ENCODE measurements at regions not wholly inside any gene's neighbourhood (a gene's known extent, or its start where the extent isn't known, plus 50 kb on each side); places are given as distances from the start of the nearest gene placed in this dataset.

- Histone ChIP-seq H3K4me1 (no peaks in the 10 kb centered on the region), H3K36me3 (no peaks in the 10 kb centered on the region), H3K9me3 (no peaks in the 10 kb centered on the region), H3K27ac (no peak overlapping the region), H3K27me3 (no peaks in the 10 kb centered on the region), H3K4me3 (no peak overlapping the region)
- no peak for TF ChIP-seq POLR2AphosphoS5 (IDR thresholded peaks at IDR 0.05)
- no peak for TF ChIP-seq CTCF (IDR thresholded peaks at IDR 0.05)
- no peak for TF ChIP-seq EP300 (IDR thresholded peaks at IDR 0.05)
- TF ChIP-seq POLR2A (IDR thresholded peaks at IDR 0.05), result no peak
- WGBS, 2 donors (ENCODE audit: low coverage in 1 of 2), result 20% methylated on average over 1 of the region's 1 CpG; no CpG with 5 or more reads in 1 of the 2 donors
- ATAC-seq, result no peak
Observed at GRCh38 chr20:52791091-52791490, 181.1 kb upstream of the TSHZ2 start.

GRCh38 chr20:52789716-52790115 lies 182.4 kb upstream of the TSHZ2 start:
- no peak for ATAC-seq
- Histone ChIP-seq H3K27me3 (no peaks in the 10 kb centered on the region), H3K27ac (no peak overlapping the region), H3K4me3 (no peak overlapping the region), H3K4me1 (no peaks in the 10 kb centered on the region), H3K9me3 (no peaks in the 10 kb centered on the region), H3K36me3 (no peaks in the 10 kb centered on the region)
- TF ChIP-seq CTCF (IDR thresholded peaks at IDR 0.05) (no peak), POLR2A (IDR thresholded peaks at IDR 0.05) (no peak), POLR2AphosphoS5 (IDR thresholded peaks at IDR 0.05) (no peak)
- 83% methylated on average over 2 of the region's 2 CpGs; no CpG with 5 or more reads in 1 of the 2 donors for WGBS, 2 donors (ENCODE audit: low coverage in 1 of 2)

GRCh38 chr20:52787962-52788361 lies 184.2 kb upstream of the TSHZ2 start:
- 68% methylated on average over 3 of the region's 3 CpGs for WGBS, 2 donors (ENCODE audit: low coverage in 1 of 2)
- TF ChIP-seq POLR2A (IDR thresholded peaks at IDR 0.05) (no peak), POLR2AphosphoS5 (IDR thresholded peaks at IDR 0.05) (no peak), CTCF (IDR thresholded peaks at IDR 0.05) (no peak)
- H3K9me3 ChIP-seq, result no peaks in the 10 kb centered on the region
- H3K27ac ChIP-seq, result no peak overlapping the region
- ATAC-seq, result no peak
- H3K36me3 ChIP-seq, result no peaks in the 10 kb centered on the region
- H3K4me3 ChIP-seq, result no peak overlapping the region
- H3K27me3 ChIP-seq, result no peaks in the 10 kb centered on the region
- H3K4me1 ChIP-seq, result no peaks in the 10 kb centered on the region

- H3K4me1 ChIP-seq, result no peaks in the 10 kb centered on the region
- WGBS, 2 donors (ENCODE audit: low coverage in 1 of 2), result 64 to 66% methylated on average over 2 to 3 of the region's 3 CpGs
Observed at GRCh38 chr20:52787216-52787615, 184.9 kb upstream of the TSHZ2 start.

More at GRCh38 chr20:52787216-52787615, 184.9 kb upstream of the TSHZ2 start:
- H3K27ac ChIP-seq, result no peak overlapping the region
- no peak overlapping the region for H3K4me3 ChIP-seq
- H3K27me3 ChIP-seq, result no peaks in the 10 kb centered on the region
- H3K36me3 ChIP-seq, result no peaks in the 10 kb centered on the region
- ATAC-seq, result no peak
- TF ChIP-seq POLR2A (IDR thresholded peaks at IDR 0.05) (no peak), POLR2AphosphoS5 (IDR thresholded peaks at IDR 0.05) (no peak), EP300 (IDR thresholded peaks at IDR 0.05) (no peak), CTCF (IDR thresholded peaks at IDR 0.05) (no peak)
- no peaks in the 10 kb centered on the region for H3K9me3 ChIP-seq

All from gastroesophageal sphincter (tissue), 4 donors.